NCI-H2107 treated with DMSO at 0.1 percent for 48 hours (cell line): ENCODE measurements at regions not wholly inside any gene's neighbourhood (a gene's known extent, or its start where the extent isn't known, plus 50 kb on each side); places are given as distances from the start of the nearest gene placed in this dataset.
"Not testable (repeated sequence)": the region's sequence is repeated elsewhere in the genome, so short reads cannot be mapped to it uniquely, and the experiment has no call there.

ENCODE experiments used
- DNase-seq: peaks from one replicate; lab custom pipeline; 2025; ENCODE audit not compliant: unreplicated experiment; lab: John Stamatoyannopoulos, UW

DNA sequence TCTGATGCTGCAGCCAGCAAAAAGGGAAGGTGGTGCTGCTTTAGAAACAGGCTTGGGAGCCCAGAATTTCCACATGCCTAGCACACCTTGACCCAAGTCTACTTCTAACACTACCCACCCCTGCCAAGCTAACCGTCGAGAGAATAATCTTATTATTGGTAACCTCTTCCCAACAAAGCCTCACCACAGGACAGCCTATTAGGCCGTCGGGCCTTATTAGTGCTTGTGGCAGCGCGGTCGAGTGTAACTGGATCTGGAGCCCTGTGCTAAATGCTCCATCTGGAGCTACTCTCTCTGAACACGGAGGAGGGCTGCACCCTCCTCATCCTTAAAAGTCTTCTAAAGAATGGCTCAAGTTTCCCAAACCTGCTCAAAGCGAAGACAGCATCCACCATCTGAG is 165.5 kb upstream of the NFIA start:
- peak; percentile 76 for DNase-seq

DNA sequence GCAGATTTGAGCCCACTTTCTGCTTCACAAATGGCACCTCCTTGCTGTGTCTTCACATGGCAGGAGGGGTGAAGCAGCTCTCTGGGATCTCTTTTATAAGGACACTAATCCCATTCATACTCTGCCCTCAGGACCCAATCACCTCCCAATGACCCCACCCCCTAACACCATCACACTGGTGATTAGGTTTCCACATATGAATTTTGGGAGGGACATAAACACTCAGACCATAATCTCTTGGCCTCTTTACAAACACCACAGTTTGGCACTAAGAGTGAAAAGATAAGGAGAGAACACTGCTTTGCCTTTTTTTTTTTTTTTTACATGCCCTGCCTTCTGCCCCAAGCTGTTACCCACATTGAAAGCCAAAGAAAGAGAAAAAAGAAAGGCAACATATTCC is 166.2 kb upstream of the NFIA start:
- DNase-seq = no peak

DNA sequence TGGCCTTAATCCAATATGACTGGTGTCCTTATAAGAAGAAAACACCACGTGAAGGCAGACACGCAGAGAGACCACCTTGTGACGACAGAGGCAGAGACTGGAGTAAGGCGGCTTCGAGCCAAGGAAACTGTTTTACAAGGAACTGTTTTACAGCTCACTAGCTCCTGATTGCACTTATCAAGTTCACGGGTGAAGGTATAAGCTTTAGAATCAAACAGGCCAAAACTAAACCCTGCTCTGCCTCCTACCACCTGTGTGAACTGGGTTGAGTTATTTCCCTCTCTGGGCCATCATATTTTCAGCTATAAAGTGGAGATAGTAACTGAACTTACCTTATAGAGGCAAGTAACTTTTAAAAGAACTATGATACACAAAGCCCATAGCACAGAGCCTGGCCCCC is 166.9 kb upstream of the NFIA start:
- DNase-seq = no peak

DNA sequence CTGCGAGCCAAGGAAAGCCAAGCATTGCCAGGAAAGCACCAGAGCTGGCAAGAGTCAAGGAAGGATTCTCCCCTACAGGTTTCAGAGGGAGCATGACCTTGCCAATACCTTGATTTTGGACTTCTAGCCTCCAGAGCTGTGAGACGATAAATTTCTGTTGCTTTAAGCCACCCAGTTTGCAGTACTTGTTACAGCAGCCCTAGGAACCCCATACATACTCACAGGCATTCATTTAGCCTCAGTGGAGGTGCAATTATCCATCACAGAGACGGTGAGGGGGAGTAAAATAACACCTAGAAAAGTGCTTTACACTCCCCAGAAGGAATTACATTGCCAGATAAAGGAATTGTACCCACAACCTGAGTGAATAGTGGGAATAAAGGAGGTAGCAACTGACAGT is 167.4 kb upstream of the NFIA start:
- DNase-seq = no peak

DNA sequence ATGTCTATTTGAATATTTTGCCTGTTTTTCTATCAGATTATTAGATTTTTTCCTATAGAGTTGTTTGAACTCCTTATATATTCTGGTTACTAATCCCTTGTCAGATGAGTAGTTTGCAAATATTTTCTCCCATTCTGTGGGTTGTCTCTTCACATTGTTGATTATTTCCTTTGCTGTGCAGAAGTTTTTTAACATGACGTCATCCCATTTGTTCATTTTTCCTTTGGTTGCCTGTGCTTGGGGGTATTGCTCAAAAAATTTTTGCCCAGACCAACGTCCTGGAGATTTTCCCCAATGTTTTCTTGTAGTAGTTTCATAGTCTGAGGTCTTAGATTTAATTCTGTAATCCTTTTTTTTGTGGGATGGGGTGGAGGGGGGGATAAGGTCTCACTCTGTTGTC is 168.7 kb upstream of the NFIA start:
- not testable (repeated sequence) for DNase-seq

DNA sequence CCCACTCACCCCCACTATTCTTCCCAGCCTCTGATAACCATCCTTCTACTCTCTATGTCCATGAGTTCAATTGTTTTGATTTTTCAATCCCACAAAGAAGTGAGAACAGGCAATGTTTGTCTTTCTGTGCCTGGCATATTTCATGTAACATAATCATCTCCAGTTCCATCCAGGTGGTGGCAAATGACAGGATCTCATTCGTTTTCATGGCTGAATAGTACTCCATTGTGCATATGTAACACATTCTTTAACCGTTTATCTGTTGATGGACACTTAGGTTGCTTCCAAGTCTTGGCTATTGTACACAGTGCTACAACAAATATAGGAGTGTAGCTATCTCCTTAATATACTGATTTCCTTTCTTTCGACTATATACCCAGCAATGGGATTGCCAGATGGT is 169.3 kb upstream of the NFIA start:
- DNase-seq = no peak

DNA sequence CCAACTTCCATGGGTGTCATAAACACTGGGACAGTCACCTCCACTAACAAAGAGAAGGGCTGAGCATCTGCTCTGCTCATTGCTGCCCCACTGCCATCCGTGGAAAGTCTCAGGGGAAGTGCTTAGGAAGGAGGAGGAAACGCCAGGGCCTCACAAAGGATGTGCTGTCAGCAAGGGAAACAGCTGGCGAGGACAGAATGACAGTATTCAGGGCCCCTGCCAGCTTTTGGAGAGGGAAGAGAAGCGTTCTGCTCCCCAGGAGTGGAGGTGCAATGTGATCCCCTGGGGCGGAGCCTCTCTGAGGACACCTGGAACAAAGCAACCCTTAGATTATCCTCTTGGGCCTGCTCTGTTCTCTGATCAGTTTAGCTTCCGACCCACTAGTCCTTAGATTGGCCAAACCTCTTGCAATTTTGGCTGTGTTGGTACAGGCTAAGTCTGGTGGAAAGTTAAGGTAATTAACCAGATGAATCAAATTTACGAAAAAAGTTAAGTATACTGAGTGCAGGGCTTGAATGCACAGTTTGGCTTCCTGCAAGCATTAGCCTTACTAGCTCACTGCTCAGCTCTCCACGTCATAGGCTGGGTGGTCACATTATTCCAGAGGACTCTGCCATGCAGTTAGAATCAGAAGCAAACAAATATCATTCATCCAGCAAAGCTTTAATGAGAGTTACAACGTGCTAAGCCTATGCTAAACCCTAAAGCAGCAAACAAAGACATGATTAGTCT is 170.2 kb upstream of the NFIA start:
- DNase-seq = peak; percentile 89

DNA sequence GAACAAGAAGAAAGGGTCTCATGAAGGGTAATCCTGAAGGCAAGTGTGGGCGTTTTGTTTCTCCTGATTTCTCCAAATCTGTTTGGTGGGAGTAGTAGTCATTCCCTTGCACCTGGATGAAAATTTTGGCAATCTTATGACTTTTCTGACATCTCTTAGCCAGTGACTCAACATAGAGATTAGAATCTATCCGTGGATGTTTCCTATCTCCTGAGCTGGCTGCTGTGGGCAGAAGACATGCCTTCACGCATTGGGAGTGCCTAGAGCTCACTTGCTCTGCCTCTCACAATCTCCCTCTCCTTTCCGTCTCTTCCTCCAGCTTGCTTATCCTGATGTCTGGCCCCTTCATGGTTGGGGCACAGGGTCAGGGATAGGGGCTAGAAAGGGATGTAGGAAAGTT is 174.2 kb upstream of the NFIA start:
- DNase-seq = no peak

GRCh38 chr1:60906526-60906925 is 175.8 kb upstream of the NFIA start:
- DNase-seq = no peak

DNA sequence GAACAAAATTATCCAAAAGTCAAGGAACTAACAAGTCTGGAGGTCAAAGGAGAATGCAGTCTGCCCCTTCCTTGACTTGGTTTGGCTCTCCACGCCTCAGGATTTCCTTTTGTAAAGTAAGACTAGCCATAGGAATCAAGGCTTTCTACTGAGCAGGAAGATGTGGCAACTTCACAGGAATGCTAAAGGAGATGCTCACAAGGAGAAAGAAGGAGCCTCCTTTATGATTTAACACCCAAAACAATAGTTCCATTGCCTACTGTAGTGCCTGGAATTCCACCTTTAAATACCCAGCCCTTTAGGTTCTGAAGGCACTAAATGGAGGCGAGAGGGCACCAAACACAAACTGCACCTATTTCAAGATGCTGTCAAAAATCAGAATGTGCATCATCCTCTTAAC is 176.3 kb upstream of the NFIA start:
- no peak for DNase-seq

- DNase-seq = no peak
These were observed 178.1 kb upstream of the NFIA start for GRCh38 chr1:60904099-60904851.

DNA sequence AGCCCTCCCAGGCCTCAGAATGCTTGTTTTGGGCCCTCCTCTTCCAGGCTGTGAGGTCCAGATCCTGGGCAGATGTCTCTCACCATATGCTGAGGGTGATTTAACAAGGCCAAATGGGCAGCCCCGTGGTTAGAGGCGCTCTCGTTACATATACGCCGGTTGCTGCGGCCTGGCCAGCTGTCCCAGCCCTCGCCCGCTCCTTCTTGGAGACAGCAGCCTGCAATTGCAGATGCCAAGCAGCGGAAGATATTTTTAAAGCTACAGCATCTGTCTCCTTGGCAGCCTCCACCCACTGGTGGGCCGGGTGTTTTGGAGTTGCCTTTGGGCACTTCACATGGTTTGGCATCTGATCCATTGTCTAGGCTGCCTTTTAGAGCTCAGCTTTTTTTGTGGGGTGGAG is 178.8 kb upstream of the NFIA start:
- no peak for DNase-seq

DNA sequence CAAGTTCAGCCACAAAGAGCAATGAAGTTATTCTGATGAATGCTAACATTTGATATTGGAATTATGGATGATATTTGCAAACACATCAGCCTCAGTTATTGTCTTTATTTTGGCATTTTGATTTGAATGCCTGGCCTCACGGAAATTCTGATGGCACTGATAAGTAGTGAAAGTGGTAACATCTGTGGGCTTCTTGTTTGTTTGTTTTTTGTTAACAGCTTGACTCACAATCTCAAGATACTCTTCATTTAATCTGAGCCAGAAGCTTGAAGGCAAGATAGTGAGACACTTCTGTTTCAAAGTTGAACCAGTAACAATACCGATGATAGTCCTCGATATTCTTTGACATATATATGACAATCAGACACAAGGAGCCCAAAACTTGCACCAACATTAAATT is 182.9 kb upstream of the NFIA start:
- no peak for DNase-seq

DNA sequence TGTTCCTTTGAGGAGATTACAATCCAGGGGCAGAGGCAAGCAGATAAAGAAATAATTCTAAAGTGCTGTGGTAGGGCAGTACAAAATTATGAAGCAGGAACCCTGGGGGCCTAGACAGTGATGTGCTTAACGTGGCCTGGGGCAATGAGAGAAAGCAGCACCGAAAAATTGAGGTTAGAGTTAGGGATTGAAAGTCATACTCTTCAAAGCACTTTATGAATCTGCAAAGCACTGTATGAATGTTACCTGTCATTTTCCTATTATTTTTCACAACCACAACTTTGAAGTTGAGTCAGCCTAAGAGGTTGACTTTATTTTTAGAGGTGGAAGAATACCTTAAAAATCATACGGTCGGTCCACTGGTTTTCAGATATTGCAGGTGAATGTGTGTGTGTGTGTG is 183.4 kb upstream of the NFIA start:
- DNase-seq = no peak

DNA sequence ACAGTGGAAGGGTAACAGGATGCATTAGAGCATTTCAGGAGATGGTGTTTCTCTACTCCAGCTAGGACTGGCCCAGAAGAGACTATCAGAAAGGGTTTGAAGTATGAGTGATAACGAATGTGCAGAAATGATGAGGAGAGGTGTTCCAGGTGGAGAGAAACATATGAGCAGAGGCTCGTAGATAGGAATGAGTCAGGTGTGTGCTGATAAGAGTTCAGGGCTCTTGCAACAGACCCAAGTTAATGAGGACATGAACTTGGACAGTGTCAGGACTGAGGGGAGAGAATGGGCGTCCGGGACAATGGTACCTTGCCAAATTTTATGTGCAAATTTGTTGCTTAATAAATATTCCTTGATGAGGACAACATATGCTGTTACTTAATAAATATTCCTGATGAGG is 183.9 kb upstream of the NFIA start:
- no peak for DNase-seq

DNA sequence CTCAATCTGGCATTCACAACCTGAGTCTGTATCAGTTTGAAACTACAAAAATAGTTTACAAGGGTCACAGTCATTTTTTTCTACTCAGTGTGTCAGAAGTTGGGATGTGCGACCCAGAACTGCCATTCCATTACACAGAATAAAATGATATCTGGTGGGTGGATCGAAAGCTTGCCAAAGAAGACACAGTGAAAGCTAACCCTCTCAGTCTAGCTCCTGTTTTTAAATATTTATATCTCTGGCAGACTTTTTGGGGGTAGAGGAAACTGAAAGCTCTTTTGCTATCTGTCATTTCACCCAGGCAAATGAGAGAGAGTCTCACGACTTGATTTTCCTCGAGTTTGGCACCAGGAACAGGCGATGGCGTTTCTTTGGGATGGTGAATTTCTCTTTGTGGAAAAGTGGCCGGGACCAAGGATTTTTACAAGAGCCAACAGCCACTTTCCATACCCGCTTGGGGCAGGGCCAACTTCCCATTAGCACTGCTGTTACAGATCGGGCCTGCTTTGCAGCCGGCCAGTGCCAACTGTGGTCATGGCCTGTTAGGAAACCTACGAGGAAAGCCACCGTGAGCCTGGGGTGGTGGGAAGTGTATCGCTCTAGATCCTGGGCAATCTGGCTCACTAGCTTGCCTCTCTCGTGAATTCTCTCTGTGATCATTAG is 185.5 kb upstream of the NFIA start:
- DNase-seq = no peak

GRCh38 chr1:60895701-60896100 is 186.7 kb upstream of the NFIA start:
- DNase-seq = no peak

DNA sequence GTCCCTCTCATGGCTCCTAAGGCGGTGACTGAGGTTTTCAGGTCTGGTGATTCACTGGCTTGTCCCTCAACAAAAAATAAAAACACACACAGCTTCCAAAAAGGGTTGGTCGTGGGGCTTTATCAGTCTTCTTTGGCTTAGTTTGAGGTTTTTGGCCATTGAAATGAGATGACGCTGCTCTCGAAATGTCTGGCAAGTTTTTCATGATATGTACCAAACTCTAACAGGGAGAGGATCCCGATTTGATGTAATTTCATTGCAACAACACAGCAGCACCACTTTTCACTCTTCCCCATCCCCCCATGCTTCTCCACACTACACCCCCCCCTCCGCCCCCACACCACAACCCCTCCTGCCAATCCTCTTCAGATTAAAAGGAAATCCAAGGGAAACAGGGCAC is 187.1 kb upstream of the NFIA start:
- no peak for DNase-seq

DNA sequence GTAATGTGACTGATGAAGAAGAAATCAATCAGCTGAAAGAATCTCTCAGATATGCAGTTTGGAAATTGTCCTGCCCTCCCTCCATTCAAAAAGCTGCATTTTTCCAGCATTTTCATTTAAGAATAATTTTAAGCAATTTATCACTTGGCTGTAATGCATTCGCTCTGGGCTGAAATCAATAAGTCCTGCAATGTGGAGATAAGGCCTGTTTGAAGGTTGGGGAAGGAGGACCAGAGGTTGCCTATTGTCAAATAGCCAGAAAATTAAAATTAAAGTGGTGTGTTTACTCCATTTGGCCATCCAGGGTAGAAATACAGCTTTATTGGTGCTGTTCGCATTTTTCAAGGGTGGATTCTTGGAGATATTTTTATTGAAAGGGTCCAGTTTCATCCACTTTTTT is 187.6 kb upstream of the NFIA start:
- no peak for DNase-seq

GRCh38 chr1:60894130-60894529 is 188.2 kb upstream of the NFIA start:
- DNase-seq = no peak

GRCh38 chr1:60893136-60893930 is 189.0 kb upstream of the NFIA start:
- no peak for DNase-seq
